ENCODE measurements at regions not wholly inside any gene's neighbourhood (a gene's known extent, or its start where the extent isn't known, plus 50 kb on each side); places are given as distances from the start of the nearest gene placed in this dataset.

DNA sequence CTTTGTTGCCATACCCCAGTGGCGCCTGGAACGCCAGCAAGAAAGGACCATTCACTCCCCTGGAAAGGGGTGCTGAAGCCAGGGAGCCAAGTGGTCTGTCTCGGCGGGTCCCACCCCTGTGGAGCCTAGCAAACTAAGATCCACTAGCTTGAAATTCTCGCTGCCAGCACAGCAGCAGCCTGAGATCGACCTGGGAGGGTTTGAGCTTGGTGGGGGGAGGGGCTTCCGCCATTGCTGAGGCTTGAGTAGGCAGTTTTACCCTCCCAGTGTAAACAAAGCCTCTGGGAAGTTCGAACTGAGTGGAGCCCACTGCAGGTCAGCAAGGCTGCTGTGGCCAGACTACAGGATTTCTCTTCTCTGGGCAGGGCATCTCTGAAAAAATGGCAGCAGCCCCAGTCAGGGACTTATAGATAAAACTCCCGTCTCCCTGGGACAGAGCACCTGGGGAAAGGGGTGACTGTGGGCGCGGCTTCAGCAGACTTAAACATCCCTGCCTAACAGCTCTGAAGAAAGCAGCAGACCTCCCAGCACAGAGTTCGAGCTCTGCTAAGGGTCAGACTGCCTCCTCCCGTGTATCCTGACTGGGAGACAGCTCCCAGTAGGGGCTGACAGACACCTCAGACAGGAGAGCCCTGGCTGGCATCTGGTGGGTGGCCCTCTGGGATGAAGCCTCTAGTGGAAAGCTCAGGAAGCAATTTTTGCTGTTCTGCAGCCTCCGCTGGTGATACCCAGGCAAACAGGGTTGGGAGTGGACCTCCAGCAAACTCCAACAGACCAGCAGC, 281.1 kb upstream of the SP4 start:
- DNase-seq (ENCODE audit: low spot score) = no peak

DNA sequence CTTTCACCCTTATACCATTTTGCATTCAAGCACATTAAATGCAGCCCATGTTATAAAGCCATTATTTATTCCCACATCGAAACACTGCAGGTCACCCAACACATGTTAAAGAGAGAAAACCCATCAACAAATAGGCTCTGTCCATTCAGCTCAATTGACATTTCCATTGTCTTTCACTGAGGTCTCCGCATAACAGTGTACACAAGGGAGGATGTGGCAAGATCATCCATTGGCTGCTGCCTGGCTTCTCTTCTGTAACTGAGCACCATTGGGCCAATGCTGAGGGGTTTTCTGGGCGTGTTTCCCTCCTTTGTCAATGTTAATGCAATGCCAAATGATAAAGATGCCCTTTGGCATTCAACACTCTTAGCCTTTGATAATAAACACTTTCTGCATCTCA, 278.1 kb upstream of the SP4 start:
- no peak for DNase-seq (ENCODE audit: low spot score)

DNA sequence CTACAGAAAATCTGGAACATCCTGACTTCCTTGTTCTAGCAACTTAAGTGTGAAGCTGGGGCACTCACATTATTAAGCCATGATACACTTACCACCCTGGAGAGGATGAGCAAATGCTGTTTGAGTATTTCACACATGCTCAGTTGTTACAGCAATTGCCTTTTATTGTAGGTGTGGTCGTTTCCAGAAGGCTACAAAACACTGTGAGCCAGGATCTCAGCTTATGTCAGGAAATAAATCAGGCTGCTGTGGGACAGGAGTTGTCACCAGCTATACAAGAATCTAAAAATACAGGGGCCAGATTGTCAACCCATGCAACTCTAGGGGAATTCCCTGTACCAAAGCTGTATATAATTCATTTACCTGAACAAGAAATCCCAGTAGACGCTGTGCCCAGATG, 273.3 kb upstream of the SP4 start:
- DNase-seq (ENCODE audit: low spot score) = no peak

DNA sequence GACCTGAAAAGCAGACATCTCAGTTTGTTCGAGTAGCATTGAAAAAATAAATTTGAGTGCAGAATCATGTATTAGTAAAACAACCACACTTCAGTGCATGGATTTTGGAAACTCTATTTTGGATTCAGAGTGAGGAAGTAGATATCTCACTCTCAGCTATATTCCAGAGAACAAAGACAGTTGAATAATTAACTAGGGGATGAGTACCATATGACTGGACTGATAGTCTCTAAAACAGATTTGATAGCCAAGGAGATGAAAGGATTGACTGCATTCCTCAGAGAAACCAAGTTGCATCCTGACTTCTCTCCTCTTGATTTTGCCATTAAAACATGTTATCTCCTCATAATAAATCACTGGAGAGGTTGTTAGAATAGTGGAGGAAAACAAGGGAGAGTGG, 268.4 kb upstream of the SP4 start:
- DNase-seq (ENCODE audit: low spot score) = no peak

DNA sequence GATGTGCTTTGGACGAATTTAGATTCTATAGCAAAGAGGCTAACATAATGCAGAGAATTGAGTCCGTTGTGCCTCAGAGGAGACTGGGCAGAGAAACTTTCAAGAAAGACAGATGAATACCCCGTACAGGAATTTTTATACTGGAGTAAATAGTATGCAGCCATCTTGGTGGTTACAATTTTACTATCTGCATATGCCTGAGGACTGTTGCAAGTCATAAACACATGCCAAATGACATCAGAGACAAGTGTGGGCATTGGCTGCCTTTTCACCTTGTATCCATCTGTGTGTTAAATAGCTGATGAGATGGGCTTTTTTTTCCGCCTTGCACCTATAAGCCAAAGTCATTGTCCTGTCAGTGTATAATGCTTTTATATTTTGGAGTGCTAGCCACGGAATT, 267.5 kb upstream of the SP4 start:
- DNase-seq (ENCODE audit: low spot score) = no peak

DNA sequence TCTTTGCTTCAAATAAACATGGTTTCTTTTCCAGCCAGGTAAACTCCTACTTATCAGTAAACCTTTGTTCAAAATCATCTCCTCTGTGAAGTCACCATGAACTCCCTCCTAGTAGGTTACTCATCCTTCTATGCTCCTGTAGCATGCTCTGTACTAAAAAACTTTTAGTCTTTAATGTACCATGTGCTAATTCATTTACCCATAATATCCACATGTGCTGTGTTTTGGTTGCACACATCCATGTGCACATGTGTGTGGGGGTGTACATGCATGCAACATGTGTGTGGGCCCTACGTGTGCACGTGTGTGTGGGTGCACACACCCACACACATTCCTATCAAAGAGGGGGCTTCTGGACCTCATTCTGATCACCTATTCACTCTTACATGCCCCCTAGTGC, 259.9 kb upstream of the SP4 start:
- DNase-seq (ENCODE audit: low spot score) = no peak

DNA sequence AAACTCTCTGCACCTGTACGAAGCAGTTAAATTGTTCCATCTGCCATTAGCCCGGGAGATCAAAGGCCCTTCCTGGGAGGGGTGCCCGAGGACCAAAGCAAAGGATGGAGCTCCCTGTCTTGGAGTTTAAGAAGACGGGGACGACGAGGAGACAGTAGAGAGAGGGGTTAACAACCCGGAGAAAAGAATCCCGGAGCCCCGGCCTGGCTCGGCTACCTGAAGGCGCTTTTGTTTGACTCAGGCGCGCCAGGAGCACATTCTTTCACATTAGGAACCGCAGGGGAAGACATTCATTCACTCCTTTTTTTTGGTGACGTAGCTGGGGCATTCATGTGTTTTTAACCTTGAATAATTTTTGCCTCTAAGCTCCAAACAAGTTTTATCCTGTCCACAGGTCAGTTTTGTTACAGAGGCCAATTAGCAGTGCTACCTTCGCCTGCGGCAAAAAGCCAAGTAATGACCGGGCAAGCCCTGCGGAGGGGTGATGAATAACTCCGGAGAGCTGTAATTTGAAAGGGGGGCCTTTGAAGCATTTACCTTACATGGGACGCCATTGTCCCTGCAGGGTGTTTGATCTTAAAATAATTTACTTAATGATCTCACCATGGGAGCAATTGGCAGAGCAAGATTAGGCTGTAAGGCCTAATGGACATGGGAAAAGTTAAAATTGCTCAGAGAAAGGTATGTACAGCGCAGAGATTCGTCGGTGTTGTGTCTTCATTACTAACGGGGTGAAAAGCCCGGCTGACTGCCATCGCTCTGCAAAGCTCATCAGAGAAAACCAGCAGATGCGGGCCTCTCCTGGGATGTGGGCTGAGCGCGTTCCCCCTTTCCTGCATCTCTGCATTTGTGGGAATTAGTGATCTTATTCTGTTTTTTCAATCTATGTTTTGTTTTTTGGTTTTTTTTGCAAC, 258.0 kb upstream of the SP4 start:
- no peak for DNase-seq (ENCODE audit: low spot score)

DNA sequence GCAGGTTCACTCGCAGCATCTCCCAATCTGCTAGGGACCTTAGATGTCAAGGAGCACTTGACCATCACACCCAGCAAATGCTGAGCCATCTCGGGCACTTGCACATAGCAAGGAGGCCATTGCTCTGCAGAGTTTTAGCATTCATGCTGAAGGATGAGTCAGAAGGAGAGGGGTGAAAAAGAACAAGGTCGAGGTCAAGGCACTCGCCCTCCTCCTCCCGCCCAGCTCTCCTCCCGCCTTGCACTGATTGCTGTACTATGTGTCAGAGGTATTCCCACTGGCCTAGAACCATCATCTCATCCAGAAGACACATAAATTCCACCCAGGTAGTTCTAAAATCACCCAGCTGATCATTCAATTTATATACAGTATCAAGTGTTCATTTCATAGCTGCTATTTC, 255.1 kb upstream of the SP4 start:
- DNase-seq (ENCODE audit: low spot score) = no peak

DNA sequence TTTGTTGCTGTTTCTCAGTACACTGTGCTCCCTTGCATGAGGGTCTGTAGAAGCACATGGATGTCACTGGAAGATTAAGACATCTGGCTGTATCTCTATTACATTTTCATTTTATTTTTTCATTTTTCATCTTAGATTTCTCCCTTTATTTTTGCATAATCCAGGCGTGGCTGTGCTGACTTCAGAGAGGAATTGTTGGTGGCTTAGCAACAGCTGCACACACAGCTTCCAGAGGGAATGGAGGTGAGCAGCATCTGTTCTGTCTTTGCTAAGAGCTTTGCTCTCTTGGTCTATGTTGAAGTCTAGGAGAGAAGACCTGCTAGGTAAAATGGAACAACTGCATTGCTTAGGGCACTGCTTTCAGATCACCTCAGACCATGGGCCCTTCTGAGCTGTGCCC, 254.4 kb upstream of the SP4 start:
- no peak for DNase-seq (ENCODE audit: low spot score)

DNA sequence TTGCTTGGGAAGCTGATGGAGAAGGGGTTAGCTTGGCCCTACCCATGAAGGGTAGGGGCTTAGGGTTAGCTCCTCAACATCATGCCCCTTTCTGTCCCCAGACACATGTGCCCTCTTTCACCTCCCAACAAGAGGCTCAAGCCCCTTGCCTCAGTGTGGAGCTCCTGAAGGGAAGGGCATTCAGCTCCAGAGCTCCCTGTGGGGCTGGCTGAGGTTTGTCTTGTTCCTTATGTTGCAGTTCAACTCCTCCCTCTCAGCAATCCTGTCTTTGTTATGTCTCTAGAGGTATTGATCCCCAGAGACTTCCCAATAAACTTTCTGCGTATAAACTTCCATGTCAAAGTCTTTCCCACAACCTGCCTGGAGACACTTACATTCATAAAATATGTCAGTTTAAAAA, 252.2 kb upstream of the SP4 start:
- no peak for DNase-seq (ENCODE audit: low spot score)

DNA sequence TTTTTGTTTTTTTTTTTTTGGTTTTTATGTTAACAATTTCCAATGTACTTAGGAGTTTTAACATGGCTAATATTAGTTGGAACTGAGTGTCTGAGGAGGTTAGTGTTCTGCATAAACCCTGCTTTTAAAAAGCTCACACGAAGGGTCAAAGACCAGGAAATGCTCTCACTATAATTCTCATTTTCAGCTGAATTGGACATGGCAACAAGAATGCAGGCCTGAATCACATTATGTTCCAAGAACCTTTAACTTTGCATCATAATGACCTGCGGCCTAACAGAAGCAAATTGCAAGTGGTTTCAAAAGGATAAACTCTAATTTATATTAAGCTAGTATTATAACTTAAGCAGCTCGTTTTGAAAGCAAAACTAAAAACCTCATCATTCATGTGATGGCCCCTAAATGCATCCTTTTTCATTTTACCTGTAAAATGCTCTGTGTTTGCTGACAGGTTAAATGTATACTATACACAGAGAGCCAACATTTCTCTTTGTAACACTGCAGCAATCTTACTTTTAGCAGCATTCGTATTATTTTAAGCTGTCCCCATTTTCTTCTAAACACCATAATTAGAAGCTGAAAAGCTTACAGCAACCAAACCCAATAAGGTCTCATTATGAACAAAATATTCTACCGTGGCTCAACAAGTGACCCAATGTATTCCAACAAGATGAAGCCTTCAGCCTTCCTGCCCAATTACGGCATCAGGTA, 242.8 kb upstream of the SP4 start:
- no peak for DNase-seq (ENCODE audit: low spot score)

DNA sequence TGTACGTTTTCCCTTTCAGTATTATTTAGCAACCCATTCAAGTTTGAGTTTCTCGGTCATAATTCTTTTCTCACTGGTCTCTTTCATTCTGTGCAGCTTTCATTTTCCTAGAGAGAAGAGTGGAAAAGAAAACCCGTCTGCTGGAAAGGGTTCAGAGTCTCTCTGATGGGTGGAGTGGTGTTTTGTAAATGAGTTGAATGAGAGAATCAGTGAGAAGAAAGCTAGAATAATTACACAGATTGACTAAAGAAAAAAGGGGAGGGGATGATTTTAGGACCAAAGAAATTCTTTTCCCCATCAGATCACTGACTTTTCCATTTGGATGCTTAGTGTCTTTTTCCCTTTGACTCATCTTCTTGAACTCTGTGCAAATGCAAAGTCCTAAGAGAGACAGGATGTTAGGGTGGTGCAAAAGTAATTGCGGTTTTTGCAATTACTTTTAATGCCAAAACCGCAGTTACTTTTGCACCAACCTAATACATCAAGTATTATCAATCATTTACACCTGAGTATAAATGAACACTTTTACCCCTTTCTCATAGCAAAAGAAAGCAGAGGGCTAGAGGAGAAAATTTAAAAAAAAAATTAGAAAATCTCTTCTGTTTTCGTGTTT, 242.1 kb upstream of the SP4 start:
- no peak for DNase-seq (ENCODE audit: low spot score)

DNA sequence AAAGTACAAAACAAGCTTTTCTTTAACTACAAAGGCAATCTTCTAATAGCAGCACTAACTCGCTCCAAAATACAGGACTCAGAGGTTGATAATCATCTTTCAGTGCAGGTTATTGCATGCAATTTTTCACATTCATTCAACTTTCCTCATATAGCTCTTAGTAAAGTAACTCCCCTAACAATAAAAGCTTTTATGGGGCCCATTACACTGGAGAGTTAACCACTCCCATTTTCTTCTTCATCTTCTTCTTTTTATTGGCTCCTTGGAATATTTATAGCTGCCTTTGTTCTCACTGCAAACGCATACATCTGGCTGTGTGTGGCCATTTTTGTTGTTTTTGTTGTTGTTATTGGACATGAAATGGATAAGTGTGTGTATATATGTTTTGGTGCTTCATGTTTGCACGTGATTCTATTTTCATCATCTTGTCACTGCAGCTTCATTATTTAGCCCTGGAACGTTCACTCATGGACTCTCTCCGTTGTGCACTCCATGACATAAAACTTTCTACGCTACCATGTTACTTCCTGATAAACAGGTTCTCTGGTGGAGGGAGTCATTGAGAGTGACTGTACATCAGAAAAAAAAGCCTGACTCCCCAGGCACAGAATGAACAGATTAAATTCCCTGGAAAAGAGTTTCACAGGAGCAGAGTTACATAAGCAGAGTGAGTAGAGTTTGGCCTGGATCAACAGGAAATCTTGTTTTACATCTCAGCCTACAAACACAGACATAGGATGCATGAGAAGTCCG, 236.4 kb upstream of the SP4 start:
- DNase-seq (ENCODE audit: low spot score) = no peak

DNA sequence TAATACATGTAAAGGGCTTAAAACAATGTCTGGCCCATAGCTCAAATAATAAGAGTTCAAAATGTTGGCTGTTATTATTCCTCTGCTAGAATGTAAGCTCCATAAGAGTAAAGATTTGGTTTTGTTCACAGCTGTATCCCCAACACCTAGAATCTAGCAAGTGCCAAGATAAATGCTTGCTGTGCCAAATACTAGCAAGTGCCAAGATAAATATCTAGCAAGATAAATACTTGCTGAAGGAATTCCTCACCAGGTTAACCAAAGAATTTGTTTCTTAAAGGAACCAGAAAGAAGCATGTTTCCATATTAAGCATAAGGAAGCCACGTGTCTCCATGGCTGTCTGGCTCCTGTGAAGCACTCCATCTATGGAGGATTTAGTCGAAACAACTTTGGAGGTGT, 235.2 kb upstream of the SP4 start:
- DNase-seq (ENCODE audit: low spot score) = no peak

DNA sequence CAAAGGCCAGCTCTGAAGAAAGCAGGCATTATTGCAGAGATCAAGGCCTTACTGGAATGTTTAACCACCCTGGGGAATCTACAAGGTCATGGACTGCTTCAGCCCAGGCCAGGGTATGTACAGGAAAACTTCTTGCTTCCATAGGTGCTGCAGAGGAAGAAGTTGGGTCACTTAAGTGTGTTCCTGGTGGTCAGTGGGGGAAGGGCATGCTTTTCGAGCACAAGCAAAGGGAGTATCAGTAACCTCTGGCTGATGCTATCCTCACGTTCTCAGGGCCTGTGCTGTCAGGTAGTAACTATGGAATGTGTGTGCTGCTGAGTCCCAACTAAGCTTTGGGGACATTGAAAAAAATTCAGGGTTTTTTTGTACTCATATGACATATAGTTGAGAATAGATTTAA, 234.0 kb upstream of the SP4 start:
- peak; percentile 11 for DNase-seq (ENCODE audit: low spot score)

DNA sequence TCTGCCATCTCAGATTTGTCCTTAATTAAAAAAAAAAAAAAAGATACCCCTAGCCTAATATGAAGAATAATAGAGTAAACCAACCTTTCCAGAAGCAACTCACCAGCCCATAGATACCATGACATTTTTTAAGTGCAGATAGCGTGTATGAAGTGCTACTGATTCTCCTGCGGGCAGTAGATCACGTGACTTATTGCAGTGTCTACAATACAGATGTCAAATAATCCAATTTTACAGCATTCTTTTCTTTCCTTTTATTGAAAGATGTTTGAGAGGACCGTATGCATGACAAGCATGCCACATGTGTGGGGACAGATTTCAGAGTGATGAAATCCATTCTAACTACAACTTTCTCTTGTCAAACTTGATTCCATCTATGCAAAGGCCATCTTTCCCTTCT, 232.9 kb upstream of the SP4 start:
- no peak for DNase-seq (ENCODE audit: low spot score)

DNA sequence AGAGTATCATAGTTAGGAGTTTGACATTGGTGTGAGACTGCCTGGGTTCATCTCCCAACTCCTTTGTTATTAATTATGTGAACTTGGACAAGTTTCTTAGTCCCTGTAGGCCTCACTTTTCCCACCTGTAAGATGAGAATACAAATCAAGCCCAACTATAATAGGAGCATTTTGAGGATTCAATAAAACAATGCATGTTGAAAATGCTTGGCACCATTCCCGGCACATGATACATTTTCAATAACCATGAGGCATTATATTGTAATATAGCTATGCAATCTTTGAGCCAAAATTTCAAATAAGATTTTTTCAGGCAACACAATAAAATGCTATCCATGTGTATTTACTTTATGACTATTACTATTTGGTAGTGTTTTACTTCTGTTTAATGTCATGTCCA, 229.0 kb upstream of the SP4 start:
- DNase-seq (ENCODE audit: low spot score) = no peak

DNA sequence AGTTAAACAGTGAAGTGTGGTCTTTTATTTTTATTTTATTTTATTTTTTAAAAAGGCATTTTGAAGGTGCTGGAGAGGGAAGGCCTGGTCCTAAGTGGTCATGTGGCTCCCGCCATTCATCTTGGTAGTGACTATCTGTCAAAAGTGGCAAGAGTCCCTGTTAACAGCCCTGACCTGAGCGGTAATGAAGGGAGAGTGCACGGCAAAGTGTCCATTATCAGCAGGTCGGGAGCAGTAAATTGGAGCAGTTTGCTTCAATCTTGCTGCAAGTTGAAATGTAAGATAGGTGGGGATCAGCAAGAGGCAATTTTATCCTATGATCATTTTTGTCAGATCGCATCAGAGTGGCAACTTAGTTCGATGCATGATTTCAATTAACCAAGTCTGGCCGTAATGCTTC, 227.4 kb upstream of the SP4 start:
- no peak for DNase-seq (ENCODE audit: low spot score)

DNA sequence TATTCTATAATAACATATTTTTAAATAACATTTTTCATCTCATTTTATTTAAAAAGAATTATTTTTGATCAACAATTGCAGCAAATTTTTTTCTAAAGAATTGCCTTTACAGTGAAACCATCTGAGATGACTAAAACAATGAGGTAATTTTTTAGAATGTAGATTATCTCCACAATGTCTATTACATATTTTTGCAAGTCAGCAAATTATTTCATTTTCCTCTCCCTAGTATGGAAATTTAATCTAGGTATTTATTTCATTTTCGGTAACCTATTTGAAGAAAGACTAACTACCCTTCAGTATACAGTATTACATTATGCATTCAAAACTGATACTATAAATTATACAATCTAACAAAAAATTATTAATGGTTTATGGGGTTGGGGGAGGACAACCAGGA, 213.2 kb upstream of the SP4 start:
- DNase-seq (ENCODE audit: low spot score) = no peak

DNA sequence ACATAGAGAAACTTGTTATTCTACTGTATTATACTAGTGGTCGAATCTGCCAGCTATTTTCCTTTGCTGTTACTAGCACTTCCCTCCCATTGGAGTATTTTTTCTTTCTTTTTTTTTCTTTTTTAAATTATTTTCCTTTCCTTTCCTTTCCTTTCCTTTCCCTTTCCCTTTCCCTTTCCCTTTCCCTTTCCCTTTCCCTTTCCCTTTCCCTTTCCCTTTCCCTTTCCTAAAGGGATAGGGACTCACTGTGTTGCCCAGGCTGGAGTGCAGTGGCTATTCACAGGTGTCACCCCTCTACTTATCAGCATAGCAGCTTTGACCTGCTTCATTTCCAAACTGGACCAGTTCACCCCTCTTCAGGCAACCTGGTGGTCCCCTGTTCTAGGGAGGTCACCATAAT, 212.6 kb upstream of the SP4 start:
- no peak for DNase-seq (ENCODE audit: low spot score)

DNA sequence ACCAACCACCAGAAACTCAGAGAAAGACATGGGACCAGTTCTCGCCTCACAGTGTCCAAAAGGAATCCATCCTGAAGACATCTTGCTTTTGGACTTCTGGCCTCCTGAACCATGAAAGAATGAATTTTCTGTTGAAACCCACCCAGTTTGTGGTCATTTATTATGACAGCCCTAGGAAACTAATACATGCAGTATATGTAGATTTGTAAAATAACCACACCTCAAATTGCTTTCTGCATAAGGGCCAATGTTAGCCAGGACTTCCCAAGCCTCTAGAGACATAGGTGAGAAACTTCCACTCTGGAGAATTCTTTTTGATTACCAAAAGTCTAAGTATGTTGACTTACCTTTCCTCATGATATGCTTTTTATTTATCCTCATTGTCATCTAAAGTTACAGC, 210.5 kb upstream of the SP4 start:
- DNase-seq (ENCODE audit: low spot score) = no peak

DNA sequence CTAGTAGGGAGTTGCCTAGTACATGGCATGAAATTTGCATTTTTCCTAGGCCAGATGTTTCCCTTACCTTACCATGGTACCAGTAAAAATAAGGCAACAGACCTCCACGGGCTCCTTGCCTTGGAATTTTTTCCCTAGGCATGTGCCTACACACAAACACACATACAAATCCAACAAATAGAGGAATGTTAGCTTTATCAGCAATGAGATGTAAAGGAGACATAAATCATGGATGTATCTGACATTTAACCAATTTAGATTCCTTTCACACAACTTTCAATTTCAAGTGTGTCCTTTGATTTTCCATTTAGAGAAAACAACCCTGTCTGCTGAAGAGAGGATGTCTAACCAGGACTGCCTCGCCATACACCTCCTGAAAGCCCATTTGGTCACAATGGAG, 209.7 kb upstream of the SP4 start:
- DNase-seq (ENCODE audit: low spot score) = no peak

Data from HuH-7 (cell line).